ENCODE measurements at regions not wholly inside any gene's neighbourhood (a gene's known extent, or its start where the extent isn't known, plus 50 kb on each side); places are given as distances from the start of the nearest gene placed in this dataset.
A peak's percentile ranks its signal among the peaks of the same experiment; 100 is the strongest.

GRCh38 chr12:91991399-91992187, 154.1 kb downstream of the BTG1 start:
- TF ChIP-seq, protein P1, sequence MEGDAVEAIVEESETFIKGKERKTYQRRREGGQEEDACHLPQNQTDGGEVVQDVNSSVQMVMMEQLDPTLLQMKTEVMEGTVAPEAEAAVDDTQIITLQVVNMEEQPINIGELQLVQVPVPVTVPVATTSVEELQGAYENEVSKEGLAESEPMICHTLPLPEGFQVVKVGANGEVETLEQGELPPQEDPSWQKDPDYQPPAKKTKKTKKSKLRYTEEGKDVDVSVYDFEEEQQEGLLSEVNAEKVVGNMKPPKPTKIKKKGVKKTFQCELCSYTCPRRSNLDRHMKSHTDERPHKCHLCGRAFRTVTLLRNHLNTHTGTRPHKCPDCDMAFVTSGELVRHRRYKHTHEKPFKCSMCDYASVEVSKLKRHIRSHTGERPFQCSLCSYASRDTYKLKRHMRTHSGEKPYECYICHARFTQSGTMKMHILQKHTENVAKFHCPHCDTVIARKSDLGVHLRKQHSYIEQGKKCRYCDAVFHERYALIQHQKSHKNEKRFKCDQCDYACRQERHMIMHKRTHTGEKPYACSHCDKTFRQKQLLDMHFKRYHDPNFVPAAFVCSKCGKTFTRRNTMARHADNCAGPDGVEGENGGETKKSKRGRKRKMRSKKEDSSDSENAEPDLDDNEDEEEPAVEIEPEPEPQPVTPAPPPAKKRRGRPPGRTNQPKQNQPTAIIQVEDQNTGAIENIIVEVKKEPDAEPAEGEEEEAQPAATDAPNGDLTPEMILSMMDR (IDR thresholded peaks at IDR 0.05; ENCODE audit: insufficient read depth, low read length, poor library complexity, severe bottlenecking), result peak; percentile 19
- DNase-seq (ENCODE audit: extremely low read depth, insufficient read length), result peak; percentile 26
- Histone ChIP-seq H3K4me3 (replicated peaks; ENCODE audit: low read depth, low read length) (no peak overlapping the region), H3K27me3 (replicated peaks; ENCODE audit: control insufficient read depth, insufficient read depth, low read length) (no peaks in the 10 kb centered on the region), H3K36me3 (ENCODE audit: control insufficient read depth, insufficient read depth, low read length) (no peaks in the 10 kb centered on the region)

GRCh38 chr12:91990525-91990924, 155.1 kb downstream of the BTG1 start:
- Histone ChIP-seq H3K4me3 (replicated peaks; ENCODE audit: low read depth, low read length) (no peak overlapping the region), H3K27me3 (replicated peaks; ENCODE audit: control insufficient read depth, insufficient read depth, low read length) (no peaks in the 10 kb centered on the region), H3K36me3 (ENCODE audit: control insufficient read depth, insufficient read depth, low read length) (no peaks in the 10 kb centered on the region)
- no peak for DNase-seq (ENCODE audit: extremely low read depth, insufficient read length)
- TF ChIP-seq, protein P1 (IDR thresholded peaks at IDR 0.05; ENCODE audit: insufficient read depth, low read length, poor library complexity, severe bottlenecking), result no peak

GRCh38 chr12:91989143-91989542, 156.5 kb downstream of the BTG1 start:
- TF ChIP-seq, protein P1 (IDR thresholded peaks at IDR 0.05; ENCODE audit: insufficient read depth, low read length, poor library complexity, severe bottlenecking), result no peak
- Histone ChIP-seq H3K4me3 (replicated peaks; ENCODE audit: low read depth, low read length) (no peak overlapping the region), H3K27me3 (replicated peaks; ENCODE audit: control insufficient read depth, insufficient read depth, low read length) (no peaks in the 10 kb centered on the region), H3K36me3 (ENCODE audit: control insufficient read depth, insufficient read depth, low read length) (no peaks in the 10 kb centered on the region)
- no peak for DNase-seq (ENCODE audit: extremely low read depth, insufficient read length)

- TF ChIP-seq, protein P1 (IDR thresholded peaks at IDR 0.05; ENCODE audit: insufficient read depth, low read length, poor library complexity, severe bottlenecking), result no peak
- no peak for DNase-seq (ENCODE audit: extremely low read depth, insufficient read length)
- H3K27me3 ChIP-seq (replicated peaks; ENCODE audit: control insufficient read depth, insufficient read depth, low read length), result no peaks in the 10 kb centered on the region
- no peaks in the 10 kb centered on the region for H3K36me3 ChIP-seq (ENCODE audit: control insufficient read depth, insufficient read depth, low read length)
- no peak overlapping the region for H3K4me3 ChIP-seq (replicated peaks; ENCODE audit: low read depth, low read length)
Measured at GRCh38 chr12:91988086-91988923, 157.3 kb downstream of the BTG1 start.

GRCh38 chr12:91986084-91986483, 159.6 kb downstream of the BTG1 start:
- DNase-seq (ENCODE audit: extremely low read depth, insufficient read length), result no peak
- TF ChIP-seq, protein P1 (IDR thresholded peaks at IDR 0.05; ENCODE audit: insufficient read depth, low read length, poor library complexity, severe bottlenecking), result no peak
- Histone ChIP-seq H3K36me3 (ENCODE audit: control insufficient read depth, insufficient read depth, low read length) (no peaks in the 10 kb centered on the region), H3K27me3 (replicated peaks; ENCODE audit: control insufficient read depth, insufficient read depth, low read length) (no peaks in the 10 kb centered on the region), H3K4me3 (replicated peaks; ENCODE audit: low read depth, low read length) (no peak overlapping the region)

Measured in GM06990 (cell line).